ENCODE measurements at regions not wholly inside any gene's neighbourhood (a gene's known extent, or its start where the extent isn't known, plus 50 kb on each side); places are given as distances from the start of the nearest gene placed in this dataset.

- Histone ChIP-seq H3K4me3 (no peak overlapping the region), H3K9me3 (ENCODE audit: low read depth) (no peaks in the 10 kb centered on the region), H3K27me3 (no peaks in the 10 kb centered on the region), H4K20me1 (ENCODE audit: low read depth) (no peaks in the 10 kb centered on the region), H3K4me2 (no peak overlapping the region), H3F3A (ENCODE audit: low read depth) (no peaks in the 10 kb centered on the region), H2AFZ (replicated peaks) (no peak overlapping the region), H3K9ac (no peak overlapping the region), H3K36me3 (no peaks in the 10 kb centered on the region), H3K79me2 (ENCODE audit: low read depth) (no peaks in the 10 kb centered on the region), H3K4me1 (no peaks in the 10 kb centered on the region), H3K27ac (no peak overlapping the region)
- DNase-seq (ENCODE audit: low spot score), result no peak
- Mint-ChIP-seq H3K9me3 (no peaks in the 10 kb centered on the region), H3K4me1 (peaks cover 8% of the 10 kb centered on the region), H3K4me3 (no peak overlapping the region), H3K27ac (no peak overlapping the region), H3K36me3 (no peaks in the 10 kb centered on the region), H3K27me3 (ENCODE audit: insufficient read depth, low read depth) (no peaks in the 10 kb centered on the region)
- no peak for TF ChIP-seq EZH2phosphoT487 (IDR thresholded peaks at IDR 0.05)
Measured at GRCh38 chr2:17163638-17164037, 354.6 kb downstream of the RAD51AP2 start.

DNA sequence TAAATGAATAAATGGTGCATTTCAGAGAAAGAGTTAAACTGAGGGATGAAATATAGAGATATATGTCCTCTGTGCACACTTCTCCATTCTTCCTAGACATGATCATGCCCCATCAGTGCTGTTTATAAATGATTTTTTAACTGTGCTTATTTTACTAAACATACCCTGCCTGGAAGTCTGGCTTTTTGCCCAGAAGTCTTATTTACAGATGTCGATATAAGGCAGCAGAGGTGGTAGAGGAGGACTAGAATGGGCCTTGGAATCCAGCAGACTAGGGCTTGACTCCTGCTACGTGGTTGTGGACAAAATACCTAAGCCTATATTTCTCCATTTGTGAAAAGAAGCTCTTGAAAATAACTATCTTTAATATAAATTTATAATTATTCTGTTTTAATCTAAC lies 355.5 kb downstream of the RAD51AP2 start:
- H3K4me2 ChIP-seq, result no peak overlapping the region
- no peak overlapping the region for H3K4me3 ChIP-seq
- no peaks in the 10 kb centered on the region for H3K9me3 Mint-ChIP-seq
- H3F3A ChIP-seq (ENCODE audit: low read depth), result no peaks in the 10 kb centered on the region
- H3K27me3 Mint-ChIP-seq (ENCODE audit: insufficient read depth, low read depth), result peaks cover 2% of the 10 kb centered on the region
- H3K27ac Mint-ChIP-seq, result no peak overlapping the region
- H3K27me3 ChIP-seq, result no peaks in the 10 kb centered on the region
- no peak overlapping the region for H3K9ac ChIP-seq
- no peaks in the 10 kb centered on the region for H3K9me3 ChIP-seq (ENCODE audit: low read depth)
- H3K36me3 ChIP-seq, result no peaks in the 10 kb centered on the region
- no peak for DNase-seq (ENCODE audit: low spot score)
- H4K20me1 ChIP-seq (ENCODE audit: low read depth), result no peaks in the 10 kb centered on the region
- H3K36me3 Mint-ChIP-seq, result no peaks in the 10 kb centered on the region
- no peaks in the 10 kb centered on the region for H3K4me1 ChIP-seq
- no peak overlapping the region for H3K4me3 Mint-ChIP-seq
- no peak for TF ChIP-seq EZH2phosphoT487 (IDR thresholded peaks at IDR 0.05)
- no peak for TF ChIP-seq EZH2 (IDR thresholded peaks at IDR 0.05)
- TF ChIP-seq, protein P1, sequence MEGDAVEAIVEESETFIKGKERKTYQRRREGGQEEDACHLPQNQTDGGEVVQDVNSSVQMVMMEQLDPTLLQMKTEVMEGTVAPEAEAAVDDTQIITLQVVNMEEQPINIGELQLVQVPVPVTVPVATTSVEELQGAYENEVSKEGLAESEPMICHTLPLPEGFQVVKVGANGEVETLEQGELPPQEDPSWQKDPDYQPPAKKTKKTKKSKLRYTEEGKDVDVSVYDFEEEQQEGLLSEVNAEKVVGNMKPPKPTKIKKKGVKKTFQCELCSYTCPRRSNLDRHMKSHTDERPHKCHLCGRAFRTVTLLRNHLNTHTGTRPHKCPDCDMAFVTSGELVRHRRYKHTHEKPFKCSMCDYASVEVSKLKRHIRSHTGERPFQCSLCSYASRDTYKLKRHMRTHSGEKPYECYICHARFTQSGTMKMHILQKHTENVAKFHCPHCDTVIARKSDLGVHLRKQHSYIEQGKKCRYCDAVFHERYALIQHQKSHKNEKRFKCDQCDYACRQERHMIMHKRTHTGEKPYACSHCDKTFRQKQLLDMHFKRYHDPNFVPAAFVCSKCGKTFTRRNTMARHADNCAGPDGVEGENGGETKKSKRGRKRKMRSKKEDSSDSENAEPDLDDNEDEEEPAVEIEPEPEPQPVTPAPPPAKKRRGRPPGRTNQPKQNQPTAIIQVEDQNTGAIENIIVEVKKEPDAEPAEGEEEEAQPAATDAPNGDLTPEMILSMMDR (IDR thresholded peaks at IDR 0.05), result no peak
- no peak overlapping the region for H3K27ac ChIP-seq
- peaks cover 8% of the 10 kb centered on the region for H3K4me1 Mint-ChIP-seq
- H2AFZ ChIP-seq (replicated peaks), result no peak overlapping the region
- no peaks in the 10 kb centered on the region for H3K79me2 ChIP-seq (ENCODE audit: low read depth)

- H3K9me3 Mint-ChIP-seq, result no peaks in the 10 kb centered on the region
- no peak overlapping the region for H3K27ac Mint-ChIP-seq
- H3K4me1 Mint-ChIP-seq, result no peaks in the 10 kb centered on the region
- TF ChIP-seq EZH2 (IDR thresholded peaks at IDR 0.05), result no peak
- TF ChIP-seq, protein P1 (IDR thresholded peaks at IDR 0.05), result no peak
- TF ChIP-seq EZH2phosphoT487 (IDR thresholded peaks at IDR 0.05), result no peak
- no peak overlapping the region for H2AFZ ChIP-seq (replicated peaks)
- no peaks in the 10 kb centered on the region for H3K79me2 ChIP-seq (ENCODE audit: low read depth)
- no peaks in the 10 kb centered on the region for H3K27me3 ChIP-seq
- no peak overlapping the region for H3K9ac ChIP-seq
- H3K27ac ChIP-seq, result no peak overlapping the region
- H4K20me1 ChIP-seq (ENCODE audit: low read depth), result no peaks in the 10 kb centered on the region
- DNase-seq (ENCODE audit: low spot score), result no peak
- no peak overlapping the region for H3K4me3 ChIP-seq
- H3K27me3 Mint-ChIP-seq (ENCODE audit: insufficient read depth, low read depth), result peaks cover 2% of the 10 kb centered on the region
- H3K36me3 ChIP-seq, result no peaks in the 10 kb centered on the region
- H3F3A ChIP-seq (ENCODE audit: low read depth), result no peaks in the 10 kb centered on the region
- H3K9me3 ChIP-seq (ENCODE audit: low read depth), result no peaks in the 10 kb centered on the region
- no peak overlapping the region for H3K4me2 ChIP-seq
- H3K36me3 Mint-ChIP-seq, result no peaks in the 10 kb centered on the region
- H3K4me3 Mint-ChIP-seq, result no peak overlapping the region
- H3K4me1 ChIP-seq, result no peaks in the 10 kb centered on the region
Measured at GRCh38 chr2:17160594-17160993, 357.6 kb downstream of the RAD51AP2 start.

DNA sequence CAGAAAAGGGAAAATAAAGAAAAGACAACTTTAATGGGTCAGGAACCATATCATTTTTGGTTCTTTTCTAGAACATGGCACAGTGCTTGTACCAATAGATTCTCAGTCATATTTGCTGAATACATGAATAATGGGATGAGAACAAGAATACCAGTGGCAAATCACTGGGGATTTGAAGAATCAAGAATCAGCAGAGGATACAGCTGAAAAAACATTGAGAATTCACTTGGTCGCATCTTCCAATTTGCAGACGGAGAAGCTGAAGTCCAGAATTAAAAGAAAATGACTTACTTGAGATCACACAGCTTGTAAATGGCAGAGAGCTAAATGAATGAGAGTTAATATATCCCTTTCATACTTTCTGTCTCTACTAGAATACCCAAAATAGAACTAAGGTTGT lies 362.2 kb downstream of the RAD51AP2 start:
- no peak overlapping the region for H3K27ac Mint-ChIP-seq
- no peaks in the 10 kb centered on the region for H3K79me2 ChIP-seq (ENCODE audit: low read depth)
- no peaks in the 10 kb centered on the region for H3K27me3 ChIP-seq
- H3K27me3 Mint-ChIP-seq (ENCODE audit: insufficient read depth, low read depth), result peaks cover 4% of the 10 kb centered on the region
- H4K20me1 ChIP-seq (ENCODE audit: low read depth), result no peaks in the 10 kb centered on the region
- no peak overlapping the region for H3K27ac ChIP-seq
- no peaks in the 10 kb centered on the region for H3K36me3 Mint-ChIP-seq
- H2AFZ ChIP-seq (replicated peaks), result no peak overlapping the region
- H3K4me3 Mint-ChIP-seq, result no peak overlapping the region
- H3K9ac ChIP-seq, result no peak overlapping the region
- H3K9me3 Mint-ChIP-seq, result no peaks in the 10 kb centered on the region
- H3F3A ChIP-seq (ENCODE audit: low read depth), result no peaks in the 10 kb centered on the region
- TF ChIP-seq EZH2 (IDR thresholded peaks at IDR 0.05) (no peak), EZH2phosphoT487 (IDR thresholded peaks at IDR 0.05) (no peak)
- TF ChIP-seq, protein P1 (IDR thresholded peaks at IDR 0.05), result no peak
- H3K4me1 Mint-ChIP-seq, result no peaks in the 10 kb centered on the region
- H3K4me2 ChIP-seq, result no peak overlapping the region
- DNase-seq (ENCODE audit: low spot score), result no peak
- H3K9me3 ChIP-seq (ENCODE audit: low read depth), result no peaks in the 10 kb centered on the region
- H3K36me3 ChIP-seq, result no peaks in the 10 kb centered on the region
- H3K4me3 ChIP-seq, result no peak overlapping the region
- H3K4me1 ChIP-seq, result no peaks in the 10 kb centered on the region

Data from neural progenitor cell (in vitro differentiated cells).